ENCODE measurements at regions not wholly inside any gene's neighbourhood (a gene's known extent, or its start where the extent isn't known, plus 50 kb on each side); places are given as distances from the start of the nearest gene placed in this dataset.

DNA sequence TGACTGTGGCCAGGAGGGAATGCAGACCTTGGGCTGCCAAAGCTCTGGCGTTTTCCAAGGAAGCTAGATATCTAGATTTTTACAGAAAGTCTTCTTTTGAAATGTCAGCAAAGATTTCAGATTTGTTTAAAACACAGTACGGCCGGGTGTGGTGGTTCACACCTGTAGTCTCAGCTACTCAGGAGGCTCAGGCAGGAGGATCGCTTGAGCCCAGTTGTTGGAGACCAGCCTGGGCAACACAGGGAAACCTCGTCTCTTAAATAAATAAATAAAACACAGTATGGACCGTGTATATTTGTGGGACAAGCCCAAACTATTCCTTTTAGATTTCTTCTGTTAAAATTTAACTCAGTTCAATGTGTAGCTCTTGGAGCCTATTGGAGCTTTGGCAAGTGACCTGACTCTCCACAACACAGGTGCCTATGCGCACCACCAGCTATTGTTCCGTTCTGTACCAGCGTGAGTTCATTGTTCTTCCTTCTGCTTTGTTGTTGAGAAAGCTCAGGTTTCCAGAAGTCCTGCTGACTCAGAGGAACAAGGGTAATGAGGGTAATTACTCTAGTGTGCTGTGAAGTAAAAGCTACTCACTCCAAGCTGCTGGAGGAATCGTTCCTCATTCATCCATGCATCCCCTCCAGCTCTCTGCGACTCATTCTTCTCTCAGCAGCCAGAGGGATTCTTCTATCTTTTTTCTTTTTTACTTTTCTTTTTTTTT is 73.1 kb upstream of the SLC6A6 start:
- WGBS, 2 donors = 42 to 46% methylated on average over 11 of the region's 11 CpGs
- H3K27me3 ChIP-seq = peaks cover 0 to 4% (median 0%) of the 10 kb centered on the region in 4 donors
- intact Hi-C loops (cut with DNase I) = no loop called here

DNA sequence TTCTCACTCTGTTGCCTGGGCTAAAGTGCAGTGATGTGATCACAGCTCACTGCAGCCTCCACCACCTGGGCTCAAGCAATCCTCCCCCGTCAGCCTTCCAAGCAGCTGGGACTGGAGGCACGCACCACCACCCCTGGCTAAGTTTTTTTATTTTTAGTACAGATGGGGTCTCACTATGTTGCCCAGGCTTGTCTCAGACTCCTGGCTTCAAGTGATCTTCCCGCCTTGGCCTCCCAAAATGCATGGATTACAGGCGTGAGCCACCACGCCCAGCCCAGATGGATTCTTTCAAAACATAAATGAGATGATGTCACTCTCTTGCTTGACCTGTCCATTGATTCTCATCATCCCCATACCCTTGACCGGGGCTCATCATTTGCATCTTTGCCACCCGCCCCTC is 72.6 kb upstream of the SLC6A6 start:
- no peak for TF ChIP-seq POLR2A (IDR thresholded peaks at IDR 0.05)
- TF ChIP-seq, protein P1, sequence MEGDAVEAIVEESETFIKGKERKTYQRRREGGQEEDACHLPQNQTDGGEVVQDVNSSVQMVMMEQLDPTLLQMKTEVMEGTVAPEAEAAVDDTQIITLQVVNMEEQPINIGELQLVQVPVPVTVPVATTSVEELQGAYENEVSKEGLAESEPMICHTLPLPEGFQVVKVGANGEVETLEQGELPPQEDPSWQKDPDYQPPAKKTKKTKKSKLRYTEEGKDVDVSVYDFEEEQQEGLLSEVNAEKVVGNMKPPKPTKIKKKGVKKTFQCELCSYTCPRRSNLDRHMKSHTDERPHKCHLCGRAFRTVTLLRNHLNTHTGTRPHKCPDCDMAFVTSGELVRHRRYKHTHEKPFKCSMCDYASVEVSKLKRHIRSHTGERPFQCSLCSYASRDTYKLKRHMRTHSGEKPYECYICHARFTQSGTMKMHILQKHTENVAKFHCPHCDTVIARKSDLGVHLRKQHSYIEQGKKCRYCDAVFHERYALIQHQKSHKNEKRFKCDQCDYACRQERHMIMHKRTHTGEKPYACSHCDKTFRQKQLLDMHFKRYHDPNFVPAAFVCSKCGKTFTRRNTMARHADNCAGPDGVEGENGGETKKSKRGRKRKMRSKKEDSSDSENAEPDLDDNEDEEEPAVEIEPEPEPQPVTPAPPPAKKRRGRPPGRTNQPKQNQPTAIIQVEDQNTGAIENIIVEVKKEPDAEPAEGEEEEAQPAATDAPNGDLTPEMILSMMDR (IDR thresholded peaks at IDR 0.05) = no peak
- H3K27ac ChIP-seq = no peak overlapping the region
- peaks cover 0 to 1% (median 0%) of the 10 kb centered on the region in 4 donors for H3K27me3 ChIP-seq
- 66 to 87% methylated on average over 7 of the region's 7 CpGs for WGBS, 2 donors
- no peak overlapping the region for H3K4me3 ChIP-seq
- intact Hi-C loops (cut with DNase I) = no loop called here
- no peaks in the 10 kb centered on the region for H3K9me3 ChIP-seq
- peaks cover 0 to 8% (median 0%) of the 10 kb centered on the region in 3 donors for H3K4me1 ChIP-seq
- DNase-seq = no peak
- no peaks in the 10 kb centered on the region for H3K36me3 ChIP-seq

More for the DNA sequence above, 73.1 kb upstream of the SLC6A6 start:
- H3K4me1 ChIP-seq = peaks cover 0 to 8% (median 0%) of the 10 kb centered on the region in 3 donors
- H3K36me3 ChIP-seq = no peaks in the 10 kb centered on the region
- TF ChIP-seq, protein P1 (IDR thresholded peaks at IDR 0.05) = no peak
- TF ChIP-seq POLR2A (IDR thresholded peaks at IDR 0.05) = no peak
- no peaks in the 10 kb centered on the region for H3K9me3 ChIP-seq
- no peak overlapping the region for H3K27ac ChIP-seq
- no peak overlapping the region for H3K4me3 ChIP-seq
- DNase-seq = no peak

DNA sequence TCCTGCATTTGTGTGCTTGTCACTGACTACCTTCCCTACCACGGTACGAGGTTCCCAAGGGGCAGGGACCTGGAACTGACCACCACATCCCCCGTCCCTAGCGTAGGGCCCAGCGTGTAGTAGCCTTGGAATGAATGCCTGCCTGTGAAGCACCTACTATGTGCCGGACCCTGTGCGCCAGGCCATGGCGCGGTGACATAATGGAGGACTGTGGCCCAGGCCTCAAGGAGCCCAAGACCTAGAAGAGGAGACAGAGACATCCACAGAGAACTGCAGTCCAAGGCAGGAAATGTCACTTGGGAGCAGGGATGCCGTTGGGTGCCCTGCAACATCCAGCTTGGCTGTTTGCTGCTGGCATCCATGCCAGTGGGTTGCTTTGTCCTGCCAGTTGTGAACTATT is 71.9 kb upstream of the SLC6A6 start:
- no peak for DNase-seq
- Histone ChIP-seq H3K4me1 (peaks cover 0 to 9% (median 0%) of the 10 kb centered on the region in 3 donors), H3K27me3 (peaks cover 0 to 8% (median 0%) of the 10 kb centered on the region in 4 donors), H3K27ac (no peak overlapping the region), H3K4me3 (no peak overlapping the region), H3K36me3 (no peaks in the 10 kb centered on the region), H3K9me3 (no peaks in the 10 kb centered on the region)
- 92 to 100% methylated on average over 3 to 6 of the region's 10 CpGs for WGBS, 2 donors
- intact Hi-C loops (cut with DNase I) = no loop called here
- TF ChIP-seq, protein P1 (IDR thresholded peaks at IDR 0.05) = no peak
- no peak for TF ChIP-seq POLR2A (IDR thresholded peaks at IDR 0.05)

DNA sequence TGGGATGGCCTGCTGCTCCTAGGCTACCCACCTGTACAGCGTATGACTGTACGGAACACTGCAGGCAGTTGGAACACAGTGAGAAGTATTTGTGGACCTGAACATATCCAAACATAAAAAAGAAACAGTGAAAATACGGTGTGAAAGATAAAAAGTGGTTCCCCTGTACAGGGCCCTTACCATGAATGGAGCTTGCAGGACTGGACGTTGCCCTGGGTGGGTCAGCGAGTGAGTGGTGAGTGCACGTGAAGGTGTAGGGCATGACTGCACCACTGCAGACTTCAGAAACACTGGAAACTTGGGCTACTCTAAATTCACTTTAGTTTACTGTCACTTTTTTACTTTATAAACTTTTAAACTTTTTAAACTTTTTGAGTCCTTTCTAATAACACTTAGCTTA is 71.2 kb upstream of the SLC6A6 start:
- 89 to 92% methylated on average over 6 of the region's 6 CpGs for WGBS, 2 donors
- no peak overlapping the region for H3K27ac ChIP-seq
- intact Hi-C loops (cut with DNase I) = no loop called here
- no peak overlapping the region for H3K4me3 ChIP-seq
- peaks cover 0 to 9% (median 0%) of the 10 kb centered on the region in 4 donors for H3K27me3 ChIP-seq
- H3K9me3 ChIP-seq = no peaks in the 10 kb centered on the region
- H3K4me1 ChIP-seq = peaks cover 0 to 16% (median 0%) of the 10 kb centered on the region in 3 donors
- no peaks in the 10 kb centered on the region for H3K36me3 ChIP-seq
- DNase-seq = no peak
- no peak for TF ChIP-seq POLR2A (IDR thresholded peaks at IDR 0.05)
- TF ChIP-seq, protein P1 (IDR thresholded peaks at IDR 0.05) = no peak

DNA sequence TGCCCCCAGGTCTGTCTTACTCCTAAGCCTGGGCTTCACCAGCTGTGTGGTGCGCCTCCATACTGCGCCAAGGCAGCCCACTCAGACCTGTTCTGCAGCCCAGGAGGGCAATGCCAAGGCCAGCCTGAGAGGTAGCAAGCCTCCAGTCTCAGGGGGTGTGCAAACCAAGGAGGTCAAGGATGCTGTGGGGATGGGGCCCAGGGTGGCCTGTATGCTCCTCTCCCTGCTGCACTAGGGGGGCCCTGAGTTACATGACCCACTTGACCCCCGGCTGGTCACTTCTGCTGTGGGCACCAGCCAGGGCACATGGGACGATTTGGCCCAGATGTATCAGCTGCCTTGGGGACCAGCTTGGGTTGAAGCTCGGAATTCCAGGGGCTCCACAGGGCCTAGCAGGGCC is 70.0 kb upstream of the SLC6A6 start:
- DNase-seq = no peak
- Histone ChIP-seq H3K4me3 (no peak overlapping the region), H3K36me3 (no peaks in the 10 kb centered on the region), H3K27ac (no peak overlapping the region), H3K4me1 (peaks cover 0 to 28% (median 3%) of the 10 kb centered on the region in 3 donors), H3K9me3 (no peaks in the 10 kb centered on the region), H3K27me3 (peaks cover 0 to 9% (median 0%) of the 10 kb centered on the region in 4 donors)
- intact Hi-C loops (cut with DNase I) = no loop called here
- 97 to 100% methylated on average over 2 to 3 of the region's 5 CpGs for WGBS, 2 donors
- no peak for TF ChIP-seq POLR2A (IDR thresholded peaks at IDR 0.05)
- TF ChIP-seq, protein P1 (IDR thresholded peaks at IDR 0.05) = no peak
